Fibroblast of pulmonary artery (primary cell): ENCODE measurements at regions not wholly inside any gene's neighbourhood (a gene's known extent, or its start where the extent isn't known, plus 50 kb on each side); places are given as distances from the start of the nearest gene placed in this dataset.

ENCODE experiments used
- DNase-seq: peaks from one replicate; pipeline ENCODE4 v3.0.0-alpha.2; 2010; ENCODE audit warnings: low read depth
- H3K4me3 ChIP-seq: replicated peaks from 2 replicates; pipeline ENCODE4 v1.5.1; 2011; ENCODE audit warnings: low read depth, mild to moderate bottlenecking, control low read depth, low read length, moderate library complexity
- TF ChIP-seq, protein P1 (sequence below): IDR thresholded peaks from 2 replicates; pipeline ENCODE4 v1.5.1; 2011; ENCODE audit warnings: mild to moderate bottlenecking, control low read depth, low read length, inconsistent platforms; ENCODE audit errors: missing control alignments

DNA sequence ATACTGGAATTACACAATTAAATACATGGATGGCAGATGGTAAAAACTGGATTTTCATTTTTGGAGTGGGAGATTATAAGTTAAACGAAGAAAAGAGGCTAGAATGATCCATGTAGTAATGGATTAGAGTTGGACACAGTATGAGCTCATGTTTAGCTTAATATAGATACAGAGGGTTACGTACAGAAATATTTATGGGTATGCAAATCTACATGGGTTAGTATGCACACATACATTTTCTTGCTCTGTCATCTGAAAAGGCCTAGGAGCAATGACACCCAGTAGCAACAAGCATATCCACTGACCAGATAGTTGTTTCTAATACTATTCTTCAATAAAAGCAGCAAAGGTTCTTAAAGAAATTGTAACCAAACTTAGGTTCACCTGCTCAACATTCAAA is 366.4 kb downstream of the SEMA3D start:
- no peak for DNase-seq
- H3K4me3 ChIP-seq, result no peak overlapping the region
- TF ChIP-seq, protein P1, sequence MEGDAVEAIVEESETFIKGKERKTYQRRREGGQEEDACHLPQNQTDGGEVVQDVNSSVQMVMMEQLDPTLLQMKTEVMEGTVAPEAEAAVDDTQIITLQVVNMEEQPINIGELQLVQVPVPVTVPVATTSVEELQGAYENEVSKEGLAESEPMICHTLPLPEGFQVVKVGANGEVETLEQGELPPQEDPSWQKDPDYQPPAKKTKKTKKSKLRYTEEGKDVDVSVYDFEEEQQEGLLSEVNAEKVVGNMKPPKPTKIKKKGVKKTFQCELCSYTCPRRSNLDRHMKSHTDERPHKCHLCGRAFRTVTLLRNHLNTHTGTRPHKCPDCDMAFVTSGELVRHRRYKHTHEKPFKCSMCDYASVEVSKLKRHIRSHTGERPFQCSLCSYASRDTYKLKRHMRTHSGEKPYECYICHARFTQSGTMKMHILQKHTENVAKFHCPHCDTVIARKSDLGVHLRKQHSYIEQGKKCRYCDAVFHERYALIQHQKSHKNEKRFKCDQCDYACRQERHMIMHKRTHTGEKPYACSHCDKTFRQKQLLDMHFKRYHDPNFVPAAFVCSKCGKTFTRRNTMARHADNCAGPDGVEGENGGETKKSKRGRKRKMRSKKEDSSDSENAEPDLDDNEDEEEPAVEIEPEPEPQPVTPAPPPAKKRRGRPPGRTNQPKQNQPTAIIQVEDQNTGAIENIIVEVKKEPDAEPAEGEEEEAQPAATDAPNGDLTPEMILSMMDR, result no peak

DNA sequence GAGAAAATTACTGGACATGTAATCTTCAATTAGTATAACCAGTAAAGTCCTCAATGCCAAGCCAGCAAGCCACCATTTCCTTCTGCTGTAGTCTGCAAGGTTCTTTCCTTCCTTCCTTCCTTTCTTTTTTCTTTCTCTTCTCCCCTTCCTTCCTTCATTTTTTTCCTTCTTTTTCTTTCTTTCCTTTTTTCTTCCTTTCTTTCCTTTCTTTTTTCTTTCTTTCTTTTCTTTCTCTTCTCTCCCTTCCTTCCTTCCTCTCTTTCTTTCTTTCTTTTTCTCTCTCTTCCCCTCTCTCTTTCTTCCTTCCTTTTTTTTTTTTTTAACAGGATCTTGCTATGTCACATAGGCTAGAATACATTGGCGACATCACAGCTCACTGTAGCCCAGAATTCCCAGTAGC is 369.8 kb downstream of the SEMA3D start:
- no peak for DNase-seq
- H3K4me3 ChIP-seq, result no peak overlapping the region
- TF ChIP-seq, protein P1, result no peak

DNA sequence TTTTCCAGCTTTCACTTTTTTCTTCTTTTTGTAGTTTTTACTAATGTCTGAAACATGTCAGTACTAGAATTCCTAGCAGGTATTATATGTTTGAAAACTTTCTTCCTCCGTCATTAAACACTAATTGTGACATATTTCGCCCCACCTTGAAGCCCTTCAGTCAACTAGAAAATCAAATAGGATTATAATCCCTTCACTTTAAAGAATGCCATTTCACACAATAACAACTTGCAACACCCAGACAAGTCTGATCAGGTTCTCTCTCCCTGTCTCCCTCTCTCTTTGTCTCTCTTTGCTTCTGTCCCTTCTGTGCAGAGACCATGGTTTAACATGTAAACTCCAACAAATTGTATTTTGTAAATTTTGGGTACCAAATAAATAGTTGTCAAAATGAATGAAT is 373.5 kb downstream of the SEMA3D start:
- H3K4me3 ChIP-seq, result no peak overlapping the region
- TF ChIP-seq, protein P1, result no peak
- DNase-seq, result no peak

DNA sequence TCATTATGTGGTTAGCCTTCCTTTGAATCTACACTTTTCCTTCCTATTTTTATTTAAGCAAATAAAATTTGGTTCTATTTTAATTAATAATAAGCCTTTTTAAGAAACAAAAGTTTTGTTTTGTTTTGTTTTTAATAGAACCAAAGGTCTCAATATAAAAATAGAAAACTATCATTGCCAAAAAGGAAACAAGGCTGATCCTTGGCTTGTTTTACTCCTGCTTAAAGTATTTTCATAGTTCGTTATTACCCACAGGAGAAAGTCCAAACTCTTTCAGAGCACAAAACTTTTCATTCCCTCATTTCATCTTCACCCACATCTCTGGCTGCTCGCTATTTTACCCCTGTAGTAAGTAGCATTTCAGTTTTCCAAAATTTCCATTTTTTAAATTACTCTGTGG is 374.8 kb downstream of the SEMA3D start:
- TF ChIP-seq, protein P1, result no peak
- no peak overlapping the region for H3K4me3 ChIP-seq
- no peak for DNase-seq

DNA sequence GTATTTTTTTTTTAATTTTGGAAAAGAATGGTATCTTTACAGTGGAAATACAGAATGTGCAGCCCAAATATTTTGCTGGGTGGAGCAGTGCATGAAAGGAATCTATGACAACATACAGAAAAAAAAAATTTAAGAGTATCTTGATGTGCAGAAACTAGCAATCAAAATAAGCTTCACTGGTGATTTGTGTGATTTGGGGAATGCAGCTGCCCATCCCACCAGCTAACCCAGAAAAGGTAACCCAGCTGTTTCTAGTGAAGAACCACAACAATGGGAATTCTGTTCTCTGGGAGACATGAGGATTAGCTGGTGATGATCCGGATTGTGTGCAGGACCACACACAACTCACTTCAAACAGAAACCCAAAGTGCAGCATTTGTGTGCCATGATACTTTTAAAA is 375.5 kb downstream of the SEMA3D start:
- H3K4me3 ChIP-seq, result no peak overlapping the region
- no peak for DNase-seq
- TF ChIP-seq, protein P1, result no peak

DNA sequence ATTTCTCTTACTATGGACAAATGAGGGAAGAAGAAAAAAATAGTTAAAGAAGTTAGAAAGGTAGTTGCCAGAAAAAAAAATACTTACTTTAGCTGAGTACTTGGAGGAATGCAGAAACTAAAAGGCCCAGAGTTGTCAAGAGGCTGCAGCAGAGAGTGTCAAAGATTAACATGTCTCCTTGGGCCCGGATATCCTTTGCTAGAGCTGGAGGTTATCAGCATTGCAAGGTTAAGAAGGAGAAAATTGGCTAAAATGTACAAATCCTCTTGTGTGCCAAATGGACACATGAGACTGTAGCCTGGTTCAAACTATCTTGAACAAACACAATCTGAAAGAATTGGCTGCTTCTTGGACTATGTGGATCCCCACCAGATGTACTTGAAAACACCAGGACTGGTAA is 377.0 kb downstream of the SEMA3D start:
- no peak overlapping the region for H3K4me3 ChIP-seq
- DNase-seq, result no peak
- TF ChIP-seq, protein P1, result no peak

DNA sequence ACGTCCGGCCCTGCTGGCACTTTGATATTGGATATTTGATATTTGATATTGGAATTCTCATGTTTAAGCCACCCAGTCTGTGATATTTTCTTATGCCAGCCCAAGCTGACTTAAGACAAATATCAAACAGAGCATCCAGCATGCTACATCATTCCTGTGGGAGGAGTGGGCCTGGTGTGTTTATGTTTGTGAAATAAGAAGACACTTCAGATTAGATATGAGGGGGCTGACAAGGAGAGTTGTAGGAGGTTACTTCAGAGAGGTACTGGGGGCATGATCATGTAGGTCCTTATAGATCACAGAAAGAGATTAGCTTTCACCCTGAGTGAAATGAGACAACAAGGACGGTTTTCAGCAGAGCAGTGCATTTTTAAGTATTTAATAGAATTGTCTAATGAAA is 382.9 kb downstream of the SEMA3D start:
- no peak for DNase-seq
- TF ChIP-seq, protein P1, result no peak
- no peak overlapping the region for H3K4me3 ChIP-seq
